SK-N-MC (cell line): ENCODE measurements at regions not wholly inside any gene's neighbourhood (a gene's known extent, or its start where the extent isn't known, plus 50 kb on each side); places are given as distances from the start of the nearest gene placed in this dataset.

ENCODE experiments used
- EZH2 ChIP-seq: fragments of 200-600 bp; sonication (generic); IDR thresholded peaks from one replicate; pipeline ENCODE4 v1.6.1; 2017; ENCODE audit warnings: antibody characterized with exemption
- FOXP2 ChIP-seq: optimal IDR thresholded peaks from 2 replicates; pipeline ENCODE3; 2011; ENCODE audit warnings: mild to moderate bottlenecking, moderate library complexity; ENCODE audit not compliant: insufficient read depth; ENCODE audit errors: extremely low read length, control extremely low read depth
- POLR2AphosphoS5 ChIP-seq: IDR thresholded peaks from 2 replicates; pipeline ENCODE4 v1.6.1; 2012; ENCODE audit warnings: mild to moderate bottlenecking, low read depth, low read length, borderline replicate concordance

GRCh38 chr20:24203526-24204183 lies 215.1 kb upstream of the GGTLC1 start:
- TF ChIP-seq EZH2 (no peak), POLR2AphosphoS5 (no peak), FOXP2 (no peak)
